LHCN-M2 (cell line): ENCODE measurements at regions not wholly inside any gene's neighbourhood (a gene's known extent, or its start where the extent isn't known, plus 50 kb on each side); places are given as distances from the start of the nearest gene placed in this dataset.

Experiments used
- DNase-seq: peaks from one replicate; pipeline ENCODE4 v3.0.0-alpha.2; 2012; ENCODE audit warnings: low read depth

GRCh38 chr1:228867951-228868730 is 132.9 kb downstream of the RHOU start:
- no peak for DNase-seq

- no peak for DNase-seq
Observed at GRCh38 chr1:228868731-228869024, 133.4 kb downstream of the RHOU start.

- DNase-seq = no peak
Observed at GRCh38 chr1:228869312-228869824, 134.1 kb downstream of the RHOU start.

- no peak for DNase-seq
Observed at GRCh38 chr1:228870041-228870713, 134.9 kb downstream of the RHOU start.

GRCh38 chr1:228871314-228872061 is 136.2 kb downstream of the RHOU start:
- no peak for DNase-seq

- no peak for DNase-seq
Observed at GRCh38 chr1:228872080-228872479, 136.8 kb downstream of the RHOU start.

GRCh38 chr1:228873709-228874108 is 138.4 kb downstream of the RHOU start:
- DNase-seq = no peak

GRCh38 chr1:228875741-228876140 is 140.5 kb downstream of the RHOU start:
- DNase-seq = peak; percentile 7

- DNase-seq = no peak
Observed at GRCh38 chr1:228876187-228876586, 140.9 kb downstream of the RHOU start.

- DNase-seq = no peak
Observed at GRCh38 chr1:228879164-228879563, 143.9 kb downstream of the RHOU start.

GRCh38 chr1:228882041-228882770 is 146.9 kb downstream of the RHOU start:
- no peak for DNase-seq

- DNase-seq = no peak
Observed at GRCh38 chr1:228882771-228883450, 147.6 kb downstream of the RHOU start.

- no peak for DNase-seq
Observed at GRCh38 chr1:228883535-228883934, 148.3 kb downstream of the RHOU start.

- DNase-seq = no peak
Observed at GRCh38 chr1:228884196-228884595, 148.9 kb downstream of the RHOU start.

GRCh38 chr1:228884615-228885566 is 149.6 kb downstream of the RHOU start:
- no peak for DNase-seq

- DNase-seq = no peak
Observed at GRCh38 chr1:228885845-228886244, 150.6 kb downstream of the RHOU start.

- DNase-seq = no peak
Observed at GRCh38 chr1:228887101-228887500, 151.8 kb downstream of the RHOU start.

- DNase-seq = no peak
Observed at GRCh38 chr1:228887960-228888359, 152.7 kb downstream of the RHOU start.

- DNase-seq = no peak
Observed at GRCh38 chr1:228889289-228889688, 154.0 kb downstream of the RHOU start.
